GM12874 (cell line): ENCODE measurements at regions not wholly inside any gene's neighbourhood (a gene's known extent, or its start where the extent isn't known, plus 50 kb on each side); places are given as distances from the start of the nearest gene placed in this dataset.

Source experiments
- TF ChIP-seq, protein P1 (sequence below): IDR thresholded peaks from 2 replicates; pipeline ENCODE4 v1.5.1; 2011; ENCODE audit warnings: low read depth, mild to moderate bottlenecking, control low read depth, low read length, moderate library complexity; ENCODE audit not compliant: insufficient read depth

DNA sequence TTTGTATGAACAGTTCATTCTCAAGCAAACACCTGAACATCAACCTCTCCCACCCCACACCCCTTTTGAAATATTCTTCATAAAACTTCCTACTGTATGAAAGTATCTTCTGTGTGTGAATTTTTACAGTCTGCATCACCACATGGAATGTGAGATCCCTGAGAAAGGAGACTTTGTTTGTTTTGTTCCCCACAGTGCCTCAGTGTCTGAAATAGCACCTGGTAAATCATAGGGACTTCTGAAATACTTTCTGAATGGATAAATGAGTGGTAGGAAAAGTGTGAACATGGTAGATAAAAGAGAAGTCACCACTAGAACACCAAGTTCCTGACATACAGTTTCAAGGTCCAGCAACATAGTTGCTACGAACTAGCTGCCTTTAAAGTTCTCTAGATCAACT, 1071.2 kb downstream of the EFNB2 start:
- TF ChIP-seq, protein P1, sequence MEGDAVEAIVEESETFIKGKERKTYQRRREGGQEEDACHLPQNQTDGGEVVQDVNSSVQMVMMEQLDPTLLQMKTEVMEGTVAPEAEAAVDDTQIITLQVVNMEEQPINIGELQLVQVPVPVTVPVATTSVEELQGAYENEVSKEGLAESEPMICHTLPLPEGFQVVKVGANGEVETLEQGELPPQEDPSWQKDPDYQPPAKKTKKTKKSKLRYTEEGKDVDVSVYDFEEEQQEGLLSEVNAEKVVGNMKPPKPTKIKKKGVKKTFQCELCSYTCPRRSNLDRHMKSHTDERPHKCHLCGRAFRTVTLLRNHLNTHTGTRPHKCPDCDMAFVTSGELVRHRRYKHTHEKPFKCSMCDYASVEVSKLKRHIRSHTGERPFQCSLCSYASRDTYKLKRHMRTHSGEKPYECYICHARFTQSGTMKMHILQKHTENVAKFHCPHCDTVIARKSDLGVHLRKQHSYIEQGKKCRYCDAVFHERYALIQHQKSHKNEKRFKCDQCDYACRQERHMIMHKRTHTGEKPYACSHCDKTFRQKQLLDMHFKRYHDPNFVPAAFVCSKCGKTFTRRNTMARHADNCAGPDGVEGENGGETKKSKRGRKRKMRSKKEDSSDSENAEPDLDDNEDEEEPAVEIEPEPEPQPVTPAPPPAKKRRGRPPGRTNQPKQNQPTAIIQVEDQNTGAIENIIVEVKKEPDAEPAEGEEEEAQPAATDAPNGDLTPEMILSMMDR: no peak

DNA sequence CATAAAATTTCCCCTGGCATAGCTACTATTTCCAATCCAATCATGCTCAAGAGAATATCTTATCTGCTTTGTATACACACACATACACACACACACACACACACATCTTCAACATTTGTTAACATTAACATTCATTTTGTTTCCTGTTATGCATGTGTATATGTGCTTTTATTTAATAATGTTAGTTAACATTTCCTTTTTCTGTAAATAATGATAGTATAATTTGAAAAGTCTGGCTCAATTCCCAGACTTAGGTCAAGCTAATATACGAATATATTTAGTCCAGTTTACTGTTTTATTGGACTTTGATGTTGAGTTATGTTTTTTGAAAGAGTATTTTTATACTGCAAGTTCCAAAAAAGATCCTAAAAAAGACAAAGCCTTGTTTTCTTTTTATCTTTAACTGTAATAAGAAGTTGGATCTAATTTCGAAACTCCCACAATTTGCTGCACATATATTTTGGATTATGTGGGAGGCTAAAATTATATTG, 1072.4 kb downstream of the EFNB2 start:
- TF ChIP-seq, protein P1: no peak

DNA sequence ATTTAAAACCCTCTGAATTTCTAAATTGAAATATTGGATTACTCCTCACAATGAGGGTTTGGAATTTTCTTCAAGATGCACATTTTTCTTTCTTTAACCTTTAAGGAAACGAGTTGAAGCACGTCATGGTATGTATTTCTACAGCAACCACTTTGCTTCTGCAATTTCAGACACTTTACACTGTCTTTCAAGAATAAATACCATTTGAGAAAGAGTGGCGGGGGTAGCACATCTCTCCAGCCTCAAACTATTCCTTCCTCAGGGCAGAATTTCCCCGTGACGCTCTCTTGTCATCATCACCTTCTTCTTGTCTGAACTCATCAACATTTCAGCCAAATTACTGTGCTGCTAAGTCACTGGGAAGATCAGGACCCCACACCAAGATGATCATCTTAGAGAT, 1073.4 kb downstream of the EFNB2 start:
- TF ChIP-seq, protein P1: no peak

DNA sequence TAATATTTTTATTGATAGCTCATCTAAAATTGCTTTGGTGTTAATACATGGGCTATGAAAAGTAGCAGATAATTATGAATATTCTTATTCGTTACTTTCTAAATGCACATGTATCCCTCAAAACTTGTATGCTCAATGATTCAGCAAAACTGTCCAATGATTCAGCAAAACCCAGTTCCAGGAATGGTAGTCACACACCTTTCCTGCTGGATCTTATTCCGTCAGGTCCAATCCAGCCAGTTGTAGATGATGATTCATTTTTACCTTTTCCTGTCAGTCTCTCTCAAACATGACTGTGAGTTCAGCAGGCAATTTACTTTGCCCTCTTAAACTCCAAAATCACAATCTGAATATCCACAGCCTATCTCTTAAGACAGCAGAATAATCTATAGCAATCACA, 1082.6 kb downstream of the EFNB2 start:
- TF ChIP-seq, protein P1: no peak

DNA sequence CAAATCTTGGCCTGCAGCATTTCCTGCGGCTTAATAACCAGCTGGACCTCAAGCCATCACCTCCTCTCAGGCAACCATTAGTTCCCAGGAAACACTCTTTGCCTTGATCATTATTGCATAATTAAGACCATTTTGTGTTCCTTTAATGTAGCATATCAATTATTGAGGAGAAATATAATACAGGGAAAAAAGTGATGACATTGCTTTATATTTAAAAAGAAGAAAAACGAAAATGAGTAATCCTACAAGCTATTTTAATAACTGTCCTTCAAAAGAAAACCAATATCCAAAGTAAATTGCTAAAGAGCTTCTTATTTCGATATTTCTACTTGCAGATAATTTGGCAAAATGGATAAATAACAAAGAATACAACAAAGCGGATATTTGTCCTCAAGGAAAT, 1084.7 kb downstream of the EFNB2 start:
- TF ChIP-seq, protein P1: no peak

DNA sequence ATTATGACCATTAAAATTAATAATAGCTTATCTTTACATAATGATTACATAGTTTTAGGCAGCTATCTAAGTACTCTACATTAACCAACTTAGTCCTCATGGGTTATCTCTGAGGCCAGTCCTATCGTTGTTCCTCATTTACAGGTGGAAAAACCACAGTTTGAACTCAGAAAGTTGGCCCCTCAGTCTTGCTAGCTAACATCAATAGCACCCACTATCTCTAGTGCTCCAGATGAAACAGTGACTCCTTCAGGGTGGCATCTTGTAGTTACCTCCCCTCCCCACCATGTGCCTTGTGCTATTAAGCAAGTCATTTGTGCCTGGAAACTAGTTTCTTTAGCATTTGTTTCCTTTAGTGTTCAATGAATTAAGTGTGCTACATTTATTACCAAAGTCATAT, 1086.7 kb downstream of the EFNB2 start:
- TF ChIP-seq, protein P1: no peak

DNA sequence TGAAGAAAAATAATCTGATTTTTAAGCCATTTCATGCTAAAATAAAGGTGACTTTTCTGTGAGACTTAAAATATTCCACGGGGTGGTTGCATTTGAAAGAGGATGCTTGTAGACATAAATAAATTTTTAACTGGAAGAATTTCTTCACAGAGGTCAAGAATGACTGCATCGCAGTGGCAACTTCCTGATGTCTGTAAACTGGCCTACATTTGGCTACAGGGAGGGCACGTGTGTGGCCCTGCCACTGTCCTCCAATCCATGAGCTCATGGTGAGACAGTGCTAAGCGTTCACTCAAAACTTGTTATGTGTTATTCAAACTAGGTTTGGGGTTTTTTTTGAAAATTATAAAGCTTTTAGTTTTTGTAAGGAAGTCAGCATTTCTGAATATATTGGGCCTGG, 1089.3 kb downstream of the EFNB2 start:
- TF ChIP-seq, protein P1: no peak

DNA sequence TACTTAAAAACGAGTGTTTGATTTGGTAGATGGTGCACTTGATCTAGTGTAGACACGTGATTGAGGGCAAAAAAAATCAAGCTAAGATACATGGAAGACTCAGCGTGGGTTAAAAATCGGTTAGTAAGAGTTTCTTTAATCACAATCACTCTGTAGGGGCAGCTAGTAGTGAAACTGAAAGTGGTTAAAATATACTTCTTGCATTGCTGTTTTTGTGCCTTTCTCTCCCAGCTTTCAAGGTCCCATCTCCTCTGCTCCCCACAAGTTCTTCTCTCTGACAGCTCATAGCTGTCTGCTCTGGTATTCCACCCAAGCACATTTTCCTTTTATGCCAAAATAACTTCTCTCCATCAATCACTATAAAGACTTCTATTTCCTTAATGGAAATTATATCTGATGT, 1089.7 kb downstream of the EFNB2 start:
- TF ChIP-seq, protein P1: no peak
